ENCODE measurements at regions not wholly inside any gene's neighbourhood (a gene's known extent, or its start where the extent isn't known, plus 50 kb on each side); places are given as distances from the start of the nearest gene placed in this dataset.

DNA sequence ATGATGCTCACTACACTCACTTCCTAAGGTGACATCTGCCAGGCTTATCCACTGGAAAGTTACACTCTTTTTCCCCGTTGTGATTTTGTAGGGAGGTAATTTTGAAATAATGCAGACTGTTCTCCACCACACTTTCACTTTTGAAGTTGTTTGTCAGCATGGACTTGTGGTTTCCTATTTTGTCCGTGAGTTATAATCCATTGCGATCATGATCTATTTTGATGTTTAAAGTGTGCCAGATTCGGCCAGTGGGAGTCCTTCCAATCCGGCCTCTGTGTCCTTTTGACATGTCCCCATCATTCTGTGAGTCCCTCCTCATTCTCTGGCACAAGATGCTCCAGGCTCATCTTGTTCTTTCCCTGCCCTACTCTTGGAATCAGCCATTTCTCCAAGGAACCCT is 211.3 kb upstream of the KLF4 start:
- DNase-seq (ENCODE audit: low read depth in 2 of 2), result no peak

DNA sequence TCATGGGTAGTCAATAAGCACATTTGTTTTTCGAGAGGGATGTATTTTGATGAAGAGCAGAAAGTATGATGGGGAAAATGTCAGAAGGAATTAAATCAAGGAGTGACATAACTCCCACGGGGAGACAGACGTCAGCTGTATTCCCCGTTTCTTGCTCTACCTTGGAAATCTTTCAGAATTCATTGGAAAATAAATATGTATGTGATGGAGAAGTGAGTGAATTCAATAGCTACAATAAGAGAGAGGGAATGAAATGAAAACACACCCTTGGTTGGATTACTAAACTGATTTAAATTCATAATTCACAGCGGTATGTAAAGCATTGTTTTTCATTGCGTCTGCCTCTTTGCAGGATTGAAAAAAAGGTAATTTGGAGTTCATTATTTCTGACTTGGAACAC is 209.7 kb upstream of the KLF4 start:
- DNase-seq (ENCODE audit: low read depth in 2 of 2), result no peak

DNA sequence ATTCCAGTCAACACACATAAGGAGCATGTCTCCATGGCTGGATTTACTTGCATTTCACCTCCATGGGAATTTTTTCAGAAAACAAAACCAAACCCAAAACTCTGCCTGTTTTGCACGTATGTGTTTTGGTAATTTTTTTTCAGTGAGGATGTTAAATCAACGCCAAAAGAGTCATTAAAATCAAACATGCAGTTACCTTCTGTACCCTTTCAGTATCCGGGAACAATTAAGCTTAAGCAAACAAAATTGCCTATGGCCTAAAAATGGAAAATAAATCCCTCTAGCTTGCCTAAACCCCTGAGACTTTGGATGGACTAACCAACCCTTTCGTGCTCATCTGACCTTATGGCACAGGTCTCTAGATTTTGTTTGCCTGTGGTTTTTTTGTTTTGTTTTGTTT is 209.2 kb upstream of the KLF4 start:
- DNase-seq (ENCODE audit: low read depth in 2 of 2), result no peak

DNA sequence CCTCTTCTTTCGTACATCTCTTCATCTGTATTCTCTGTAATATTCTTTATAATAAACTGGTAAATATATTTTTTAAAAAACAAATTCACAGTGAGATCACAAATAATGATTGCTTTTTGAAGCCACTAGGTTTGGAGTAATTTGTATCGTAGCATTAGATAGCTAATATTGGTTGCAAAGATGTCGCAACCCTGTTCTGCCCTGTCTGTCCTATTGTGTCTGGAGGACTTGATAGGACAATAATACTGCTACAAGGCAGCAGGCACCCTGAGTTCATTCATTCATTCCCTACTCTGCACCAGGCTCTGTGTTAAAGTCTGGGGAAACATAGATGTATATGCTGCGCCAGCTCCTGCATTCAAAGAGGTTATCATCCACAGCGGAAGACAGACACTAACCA is 206.7 kb upstream of the KLF4 start:
- DNase-seq (ENCODE audit: low read depth in 2 of 2), result no peak

DNA sequence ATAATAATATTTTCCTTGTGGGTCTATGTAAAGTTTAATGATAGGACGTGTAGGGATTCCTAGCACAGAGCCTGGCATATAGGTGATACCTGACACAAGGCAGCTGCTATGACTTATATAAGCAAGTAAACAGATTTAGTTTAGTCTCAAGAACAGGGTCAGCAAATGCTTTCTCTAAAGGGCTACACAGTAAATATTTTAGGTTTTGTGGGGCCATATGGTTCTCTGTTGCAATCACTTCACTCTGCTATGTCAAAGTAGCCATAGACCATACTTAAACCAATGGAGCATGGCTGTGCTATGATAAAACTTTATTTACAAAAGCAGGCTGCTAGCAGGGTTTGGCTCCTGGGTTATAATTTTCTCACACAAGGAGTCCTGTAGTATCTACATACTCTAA is 204.8 kb upstream of the KLF4 start:
- no peak for DNase-seq (ENCODE audit: low read depth in 2 of 2)

DNA sequence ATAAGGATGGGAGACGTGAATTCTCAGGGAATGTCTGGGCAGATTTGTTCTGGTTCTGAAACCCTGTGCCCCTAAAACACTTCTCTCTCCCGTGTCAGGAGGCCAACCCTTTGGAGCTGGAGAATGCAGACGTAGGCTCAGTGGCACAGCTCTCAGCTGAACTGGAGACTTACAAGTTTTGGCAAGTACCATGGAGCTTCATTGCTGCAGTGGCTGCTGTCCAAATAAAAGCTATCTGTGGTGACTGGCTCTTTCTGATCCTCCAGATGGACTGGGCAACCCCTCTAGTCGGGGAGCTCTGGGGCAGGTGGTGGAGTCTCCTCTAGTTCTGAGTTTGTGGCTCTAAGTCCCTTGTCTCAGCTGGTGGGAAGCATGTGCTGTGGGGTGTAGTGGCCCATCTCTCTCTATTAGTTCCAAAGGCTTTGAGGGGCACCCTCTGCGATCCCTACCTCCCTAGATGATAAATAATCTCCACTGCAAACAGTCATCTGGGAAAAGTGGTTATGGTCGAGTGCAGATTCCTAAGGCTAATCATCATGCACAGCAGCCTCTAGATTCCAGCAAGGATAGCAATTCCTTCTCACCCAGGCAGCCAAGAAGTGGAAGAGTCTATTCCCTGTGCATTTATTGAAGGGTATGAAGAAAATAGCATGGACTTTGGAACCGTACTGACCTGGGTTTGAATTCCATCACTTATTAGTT is 204.2 kb upstream of the KLF4 start:
- DNase-seq (ENCODE audit: low read depth in 2 of 2), result no peak

DNA sequence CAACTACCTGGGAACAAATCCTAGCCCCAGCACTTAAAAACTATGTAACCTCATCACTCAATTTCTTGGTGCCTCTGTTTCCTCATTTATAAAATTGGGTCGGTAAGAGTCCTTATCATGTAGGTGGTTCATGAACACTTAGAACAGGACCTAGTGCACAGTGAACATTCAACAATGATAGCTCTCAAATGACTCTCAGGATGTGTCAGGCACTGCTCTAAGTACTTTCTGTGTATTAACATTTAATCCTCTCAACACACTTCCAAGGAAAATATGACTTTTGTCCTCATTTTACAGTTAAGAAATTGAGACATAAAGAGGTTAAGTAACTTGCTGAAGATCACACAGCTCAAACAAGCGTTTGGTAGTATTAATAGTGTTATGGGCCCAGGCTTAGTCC is 202.1 kb upstream of the KLF4 start:
- no peak for DNase-seq (ENCODE audit: low read depth in 2 of 2)

DNA sequence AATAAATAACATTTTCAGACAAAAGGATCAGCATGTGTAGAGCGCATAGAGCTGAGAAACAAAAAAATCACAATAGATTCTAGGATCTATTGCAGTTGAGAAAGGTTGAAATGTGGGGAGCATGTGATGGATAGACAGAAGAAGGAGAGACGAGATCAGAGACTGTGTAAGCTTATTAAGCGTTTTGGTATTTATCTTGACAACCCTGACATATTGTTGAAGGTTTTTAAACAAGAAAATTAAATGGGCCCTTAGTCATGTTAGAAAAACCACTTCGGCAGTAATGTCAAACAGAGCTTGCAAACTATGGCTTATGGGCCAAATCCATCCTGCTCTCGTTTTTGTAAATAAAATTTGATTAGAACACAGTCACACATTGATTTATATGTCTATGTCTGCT is 200.5 kb upstream of the KLF4 start:
- no peak for DNase-seq (ENCODE audit: low read depth in 2 of 2)

DNA sequence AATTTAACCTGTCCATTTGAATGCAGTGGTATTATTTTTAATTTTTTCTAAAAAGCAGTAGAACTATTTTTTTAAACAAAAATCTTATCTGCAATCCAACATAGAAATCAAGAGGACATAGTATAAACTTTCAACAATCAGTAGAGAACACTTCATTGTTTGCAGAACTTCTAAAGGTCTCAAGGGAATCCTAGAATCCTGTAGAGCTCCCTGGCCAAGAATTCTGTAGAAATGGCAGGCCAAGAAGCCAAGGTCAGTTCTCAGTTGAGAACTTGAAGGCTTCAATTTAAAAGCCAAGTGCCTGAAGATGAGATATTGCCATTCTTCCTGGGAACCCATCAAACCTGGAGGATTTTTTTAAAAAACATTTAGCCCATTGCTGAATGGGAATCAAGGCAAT is 199.2 kb upstream of the KLF4 start:
- no peak for DNase-seq (ENCODE audit: low read depth in 2 of 2)

DNA sequence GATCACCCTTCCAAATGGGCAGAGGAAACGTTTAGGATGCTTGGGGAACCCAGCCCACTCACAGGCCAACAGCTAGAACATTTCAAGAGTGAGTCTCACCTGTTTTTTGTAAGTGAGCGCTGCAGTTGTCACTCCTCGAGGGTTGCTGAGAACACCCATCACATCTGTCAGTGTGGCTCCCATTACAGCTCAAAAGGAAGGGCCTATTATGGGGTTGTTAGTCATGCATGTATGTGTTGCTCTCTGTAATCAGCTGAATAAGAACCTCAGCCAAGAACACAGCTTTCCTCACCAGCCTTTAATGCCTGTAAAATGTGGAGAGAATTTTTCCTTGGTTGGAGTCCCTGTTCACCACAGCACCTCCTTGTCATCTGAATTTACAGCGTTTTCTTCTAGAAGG is 196.3 kb upstream of the KLF4 start:
- DNase-seq (ENCODE audit: low read depth in 2 of 2), result no peak

DNA sequence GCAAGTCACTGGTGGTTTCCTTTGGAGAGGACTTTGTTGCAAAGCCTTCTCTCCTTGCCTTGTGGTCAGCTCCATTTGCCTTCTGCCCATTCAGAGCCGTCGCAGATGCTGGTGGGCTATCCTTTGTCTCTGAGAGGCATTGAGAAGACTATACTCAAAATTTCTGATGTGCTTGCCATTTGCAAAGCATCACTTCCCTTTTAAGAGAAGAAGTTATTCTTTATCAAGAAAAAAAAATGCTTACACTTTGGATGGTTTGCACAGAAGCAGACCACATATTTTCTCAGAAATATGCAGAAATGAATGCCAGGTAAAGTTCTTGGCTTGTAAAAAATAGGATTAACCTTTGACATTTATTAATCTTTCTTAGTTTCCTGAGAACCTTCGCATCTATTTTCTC is 195.8 kb upstream of the KLF4 start:
- DNase-seq (ENCODE audit: low read depth in 2 of 2), result no peak

DNA sequence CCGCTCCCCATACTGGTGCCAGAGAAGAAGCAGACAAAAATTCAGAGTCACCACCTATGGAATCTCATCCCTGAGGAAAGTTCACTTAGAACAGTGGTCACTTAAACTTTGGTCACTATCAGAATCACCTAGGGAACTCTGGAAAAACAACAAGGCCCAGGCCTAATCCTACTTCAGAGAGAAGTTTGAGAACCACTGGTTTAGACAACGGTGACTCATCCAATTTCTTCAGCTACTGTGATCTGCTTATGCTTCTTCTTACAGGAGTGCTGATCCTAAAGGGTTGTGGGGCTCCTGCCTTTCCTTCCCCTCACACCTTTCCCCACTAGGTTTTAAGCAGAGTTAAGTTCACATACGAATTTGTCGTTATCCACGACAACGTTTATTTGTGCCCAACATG is 194.7 kb upstream of the KLF4 start:
- no peak for DNase-seq (ENCODE audit: low read depth in 2 of 2)

DNA sequence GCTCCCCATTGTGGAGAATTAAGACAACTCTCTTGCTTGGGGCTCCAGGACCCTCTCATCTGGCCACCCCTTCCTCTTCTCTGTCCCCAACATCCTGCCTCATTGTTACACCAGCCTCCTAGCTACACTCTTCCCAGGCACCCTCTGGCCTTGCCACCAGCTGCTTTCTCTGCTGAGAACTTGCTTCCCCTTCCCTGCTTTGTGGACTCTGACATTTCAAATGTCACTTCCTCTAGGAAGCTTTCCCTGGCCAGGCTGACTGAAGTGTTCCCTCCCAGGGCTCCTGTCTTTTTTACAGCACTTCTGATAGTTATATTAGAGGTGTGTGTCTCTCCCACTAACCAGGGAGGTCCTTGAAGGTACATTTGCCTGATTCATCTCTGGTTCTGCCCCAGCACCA is 194.0 kb upstream of the KLF4 start:
- DNase-seq (ENCODE audit: low read depth in 2 of 2), result no peak

DNA sequence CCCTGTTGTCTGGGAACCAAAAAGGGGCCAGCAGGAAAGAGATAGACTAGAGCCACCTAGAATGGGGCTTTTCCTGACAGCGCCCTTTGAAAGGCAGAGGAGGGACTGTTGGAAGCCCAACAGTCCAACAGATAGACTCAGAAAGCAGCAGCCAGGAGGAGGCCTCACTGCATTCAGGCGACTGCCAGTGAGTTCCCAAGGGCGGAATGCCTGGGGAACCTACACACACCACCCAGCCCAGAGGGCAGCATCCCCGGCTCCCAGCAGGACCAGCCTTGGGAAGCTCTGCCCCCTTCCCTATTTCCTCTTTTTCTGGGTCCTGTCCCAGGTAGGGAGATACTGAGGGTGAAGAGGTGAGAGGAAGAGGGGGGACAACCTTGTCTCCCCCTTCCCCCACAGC is 192.4 kb upstream of the KLF4 start:
- no peak for DNase-seq (ENCODE audit: low read depth in 2 of 2)

DNA sequence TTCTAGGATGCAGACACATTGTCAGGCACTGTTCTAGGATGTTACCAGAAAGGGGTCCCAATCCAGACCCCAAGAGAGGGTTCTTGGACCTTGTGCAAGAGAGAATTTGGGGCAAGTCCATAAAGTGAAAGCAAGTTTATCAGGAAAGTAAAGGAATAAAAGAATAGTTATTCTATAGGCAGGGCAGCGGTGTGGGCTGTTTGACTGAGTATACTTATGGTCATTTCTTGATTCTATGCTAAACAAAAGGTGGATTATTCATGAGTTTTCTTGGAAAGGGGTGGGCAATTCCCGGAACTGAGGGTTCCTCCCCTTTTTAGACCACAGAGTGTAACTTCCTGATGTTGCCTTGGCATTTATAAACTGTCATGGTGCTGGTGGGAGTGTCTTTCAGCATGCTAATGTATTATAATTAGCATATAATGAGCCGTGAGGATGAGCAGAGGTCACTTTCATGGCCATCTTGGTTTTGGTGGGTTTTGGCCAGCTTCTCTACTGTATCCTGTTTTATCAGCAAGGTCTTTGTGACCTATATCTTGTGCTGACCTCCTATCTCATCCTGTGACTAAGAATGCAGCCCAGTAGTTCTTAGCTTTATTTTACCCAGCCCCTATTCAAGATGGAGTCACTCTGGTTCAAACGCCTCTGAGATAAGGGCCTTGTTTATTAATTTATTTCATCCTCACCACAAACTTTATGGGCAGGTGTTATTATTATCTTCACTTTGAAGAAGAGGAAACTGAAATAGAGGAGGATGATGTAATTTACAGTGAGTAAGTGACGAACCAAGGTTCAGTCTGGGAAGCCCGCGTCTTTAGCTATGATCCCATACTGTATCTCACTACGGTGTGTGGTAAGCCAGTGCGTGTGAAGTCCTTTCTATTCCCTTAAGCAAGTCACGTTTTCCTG is 186.0 kb upstream of the KLF4 start:
- no peak for DNase-seq (ENCODE audit: low read depth in 2 of 2)

DNA sequence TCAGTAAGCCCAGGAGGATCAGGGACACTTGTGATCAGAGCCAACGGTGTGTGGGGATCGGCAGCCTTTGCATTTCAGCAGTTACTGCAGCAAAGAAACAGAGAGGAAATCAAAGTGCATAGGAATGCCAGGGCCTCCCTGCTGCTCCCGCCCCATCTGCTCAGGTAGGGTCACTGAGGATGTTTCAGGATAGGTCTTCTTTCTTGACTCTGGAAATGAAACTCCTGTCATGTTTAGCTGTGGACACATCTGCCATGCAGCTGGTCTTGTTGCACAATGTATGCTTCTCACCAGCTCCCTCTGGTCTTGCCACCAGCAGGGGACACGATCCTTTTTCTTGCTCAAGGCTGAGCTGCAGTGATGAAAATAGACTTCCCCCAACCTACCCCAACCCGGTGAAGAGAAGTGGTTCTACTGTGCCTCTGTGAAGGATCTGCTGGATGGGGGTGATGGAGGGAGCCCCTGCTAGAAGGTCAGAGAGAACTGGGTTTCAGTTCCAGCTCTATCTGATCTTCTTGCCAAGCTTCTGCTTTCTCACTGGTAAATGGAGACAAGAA is 185.2 kb upstream of the KLF4 start:
- DNase-seq (ENCODE audit: low read depth in 2 of 2), result no peak

DNA sequence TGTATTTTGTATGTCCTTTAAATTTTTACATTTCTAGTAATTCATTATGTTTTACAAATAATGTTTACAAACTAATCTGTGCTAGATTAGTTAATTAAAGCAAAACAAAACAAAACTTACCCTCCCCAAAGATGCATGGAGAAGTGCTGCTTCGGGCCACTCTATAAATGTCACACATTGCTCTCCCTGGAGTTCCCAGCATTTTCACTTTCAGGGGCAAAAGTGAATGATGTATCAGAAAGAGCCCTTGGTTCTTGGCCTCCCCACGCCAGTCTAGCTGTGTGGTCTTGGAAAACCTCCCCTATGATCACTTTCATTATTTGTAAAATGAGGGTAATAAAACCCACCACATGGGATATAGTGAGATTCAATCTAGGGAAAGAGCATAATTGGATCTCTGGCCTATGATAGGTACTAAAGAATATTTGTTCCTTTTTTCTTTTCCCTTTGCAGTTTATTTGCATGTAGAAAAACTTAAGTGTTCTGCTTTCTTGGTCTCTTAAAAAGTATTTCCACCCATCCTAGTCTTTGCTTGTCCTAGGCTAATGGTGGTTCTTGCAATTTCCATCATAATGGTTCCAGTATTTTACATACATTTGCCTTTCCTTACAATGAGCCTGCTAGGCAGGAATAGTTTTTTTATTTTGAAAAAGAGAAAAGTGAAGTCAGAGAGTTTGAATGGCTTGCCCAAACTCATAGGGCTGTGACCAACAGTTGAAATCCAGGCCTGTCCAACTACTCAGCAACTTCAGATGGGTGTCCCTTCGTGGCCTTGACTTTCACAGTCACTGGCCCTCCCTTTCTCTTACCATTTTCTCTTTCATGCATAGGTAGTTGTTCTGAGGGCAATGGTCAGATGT is 184.5 kb upstream of the KLF4 start:
- DNase-seq (ENCODE audit: low read depth in 2 of 2), result no peak

DNA sequence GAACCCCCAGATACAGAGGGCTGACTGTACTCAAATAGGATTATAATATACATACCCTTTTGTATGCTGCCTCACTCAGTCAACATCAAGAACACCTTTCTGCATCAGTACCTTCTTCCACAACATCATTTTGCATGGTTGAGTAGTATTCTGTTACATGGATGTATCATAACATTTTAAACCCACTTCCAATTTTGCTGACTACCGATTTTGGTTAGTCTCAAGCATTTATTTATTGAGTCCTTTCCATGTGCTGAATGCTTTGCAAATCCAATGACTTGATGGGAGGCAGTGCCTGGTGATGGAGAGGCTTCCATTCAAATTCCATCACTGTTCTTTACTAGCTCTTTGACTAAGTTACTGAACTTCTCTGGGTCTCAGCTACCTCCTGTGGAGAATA is 182.0 kb upstream of the KLF4 start:
- no peak for DNase-seq (ENCODE audit: low read depth in 2 of 2)

DNA sequence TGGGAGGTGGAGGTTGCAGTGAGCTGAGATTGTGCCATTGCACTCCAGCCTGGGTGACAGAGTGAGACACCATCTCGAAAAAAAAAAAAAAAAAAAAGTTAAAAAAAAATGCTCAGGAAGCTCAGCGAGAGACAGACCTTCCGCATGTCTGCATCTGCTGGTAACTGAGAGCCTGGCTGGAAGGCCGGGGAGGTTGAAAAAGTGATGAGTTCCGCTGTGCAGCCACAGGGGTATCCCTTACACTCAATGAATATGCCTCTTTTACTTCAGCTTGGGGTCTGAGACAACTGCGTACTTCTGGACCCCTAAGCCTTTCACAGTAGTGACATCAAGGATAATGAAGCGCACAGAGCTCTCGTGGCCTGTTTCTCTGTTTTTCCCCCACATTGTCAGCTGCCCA is 179.9 kb upstream of the KLF4 start:
- no peak for DNase-seq (ENCODE audit: low read depth in 2 of 2)

DNA sequence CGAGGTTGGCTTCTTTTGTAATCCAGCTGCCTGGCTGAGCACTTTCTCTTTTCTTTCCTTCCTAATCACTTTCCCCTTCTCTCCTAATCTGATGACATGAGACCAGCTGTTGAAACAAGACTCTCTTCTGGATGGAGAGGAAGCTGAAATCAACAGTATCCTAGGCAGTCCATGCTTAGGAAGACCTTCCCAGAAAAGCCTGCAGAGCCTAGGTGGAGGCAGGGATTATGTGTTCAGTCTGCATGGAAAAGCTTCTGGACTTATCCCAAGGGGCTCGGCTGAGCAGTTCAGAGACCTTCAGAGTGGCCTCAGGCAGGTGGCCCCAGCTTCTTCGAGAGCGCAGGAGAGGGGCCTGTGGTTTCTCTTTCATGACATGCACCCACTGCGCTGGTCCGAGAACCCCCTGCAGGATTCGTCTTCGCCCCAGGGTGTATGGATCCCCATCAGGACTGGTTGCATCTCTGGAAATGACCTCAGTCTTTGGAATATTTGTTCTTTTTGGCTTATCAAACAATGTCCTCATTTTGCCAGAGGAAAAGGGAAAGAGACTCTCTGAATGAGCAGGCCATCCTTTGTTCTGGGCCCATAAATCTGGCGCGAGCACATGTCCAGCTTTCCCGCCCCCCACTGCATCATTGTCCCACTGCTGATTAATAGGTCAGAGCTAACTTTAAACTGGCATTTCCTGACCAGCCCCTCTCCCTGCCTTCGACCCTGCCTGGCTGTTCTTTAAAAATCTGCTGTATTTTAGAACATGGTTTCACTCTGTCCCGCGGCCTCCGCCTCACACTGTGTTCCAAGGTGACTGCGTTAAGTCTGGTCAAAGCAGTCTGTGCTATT is 177.9 kb upstream of the KLF4 start:
- no peak for DNase-seq (ENCODE audit: low read depth in 2 of 2)

DNA sequence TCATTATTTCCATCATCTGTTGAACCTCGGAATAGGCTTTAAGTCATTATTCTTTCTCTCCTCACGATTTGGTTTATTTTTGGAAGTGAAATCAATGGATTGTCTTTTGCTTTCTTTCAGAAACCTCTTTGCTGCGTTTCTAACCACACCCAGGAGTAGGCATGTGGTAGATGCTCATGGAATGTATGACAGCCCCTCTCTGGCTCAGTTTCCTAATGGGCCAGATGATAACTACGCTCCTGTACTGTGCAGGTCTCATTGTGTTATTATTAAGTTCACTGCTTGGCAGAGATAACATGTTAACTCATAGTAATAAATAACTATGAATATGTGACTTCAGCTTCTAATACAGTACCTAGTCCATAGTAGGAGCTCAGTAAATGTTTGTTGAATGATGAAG is 175.5 kb upstream of the KLF4 start:
- no peak for DNase-seq (ENCODE audit: low read depth in 2 of 2)
